Gastroesophageal sphincter (tissue), 4 donors: ENCODE measurements at regions not wholly inside any gene's neighbourhood (a gene's known extent, or its start where the extent isn't known, plus 50 kb on each side); places are given as distances from the start of the nearest gene placed in this dataset.

ENCODE experiments used
- ATAC-seq: fragments of 150-250 bp; one replicate; pipeline ENCODE4 v1.9.1; 2016; ENCODE audit warnings: mild to moderate bottlenecking, moderate library complexity
- H3K27ac ChIP-seq, 4 donors: fragments of 200-600 bp; sonication (generic) in 3 of 4; 1 replicate in 3 of 4; 2 replicates in 1 of 4; pipeline ENCODE4 v1.5.1; 2016 to 2019
- H3K27me3 ChIP-seq: fragments of 200-600 bp; sonication (generic); one replicate; pipeline ENCODE4 v1.5.1; 2019
- H3K36me3 ChIP-seq, 2 donors: fragments of 200-600 bp; sonication (generic); one replicate each; pipeline ENCODE4 v1.5.1; 2019; ENCODE audit warnings: control low read depth in 1 of 2
- H3K4me1 ChIP-seq, 3 donors: fragments of 200-600 bp; sonication (generic); 1 replicate in 2 of 3; 2 replicates in 1 of 3; pipeline ENCODE4 v1.5.1; 2016 to 2019; ENCODE audit warnings: control low read depth in 2 of 3
- H3K4me3 ChIP-seq, 2 donors: fragments of 200-600 bp; sonication (generic); one replicate each; pipeline ENCODE4 v1.5.1; 2019; ENCODE audit warnings: mild to moderate bottlenecking in 1 of 2, moderate library complexity in 1 of 2
- H3K9me3 ChIP-seq, 3 donors: fragments of 200-600 bp; sonication (generic); one replicate each; pipeline ENCODE4 v1.5.1; 2017 to 2019; ENCODE audit warnings: control low read depth in 2 of 3
- EP300 ChIP-seq: sonication (generic); formaldehyde crosslinking; IDR thresholded peaks from one replicate; pipeline ENCODE4 v1.6.1; 2017; ENCODE audit warnings: antibody characterized with exemption, mild to moderate bottlenecking
- POLR2A ChIP-seq, 2 donors: fragments of 450-650 bp; IDR thresholded peaks; one replicate each; pipeline ENCODE4 v1.6.1; 2017; ENCODE audit warnings: antibody characterized with exemption in 2 of 2, mild to moderate bottlenecking in 2 of 2, moderate library complexity in 1 of 2
- POLR2AphosphoS5 ChIP-seq: sonication (generic); formaldehyde crosslinking; IDR thresholded peaks from one replicate; pipeline ENCODE4 v1.6.1; 2017; ENCODE audit warnings: antibody characterized with exemption
- WGBS, 2 donors: methylation state at CpG; one replicate each; pipeline ENCODE4 v1.1.5; 2018; ENCODE audit warnings: low coverage in 1 of 2; 5-methylcytosine and 5-hydroxymethylcytosine counted together
- TF ChIP-seq, protein P1 (sequence below), 4 experiments: fragments of 200-600 bp in 2 of 4; fragments of 450-650 bp in 2 of 4; sonication (generic) in 1 of 4; IDR thresholded peaks; one replicate each; pipeline ENCODE4 v1.5.1; 2017 to 2019; ENCODE audit warnings: antibody characterized with exemption in 4 of 4, mild to moderate bottlenecking in 2 of 4, moderate library complexity in 2 of 4

DNA sequence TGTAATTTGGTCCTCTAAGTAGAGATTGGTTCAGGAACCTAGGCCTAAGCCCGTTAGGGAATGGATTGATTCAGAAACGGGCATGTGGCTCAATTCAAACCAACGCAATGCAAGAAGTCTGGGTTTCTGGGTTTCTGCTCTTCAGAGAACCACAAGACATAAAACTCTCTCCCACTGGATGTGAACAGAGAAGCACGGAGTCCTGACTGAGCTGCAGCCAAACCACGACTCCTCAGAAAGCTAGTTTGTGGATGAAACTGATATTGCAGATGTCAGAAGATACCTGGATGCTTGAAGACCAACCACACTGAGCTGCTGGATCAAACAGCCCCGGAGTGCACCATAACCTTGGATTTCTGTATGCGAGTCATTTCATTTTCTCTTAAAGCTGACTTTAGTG, 50.0 kb downstream of the SOD2 start:
- ATAC-seq, result no peak
- no peak overlapping the region for H3K4me3 ChIP-seq
- H3K27ac ChIP-seq, result no peak overlapping the region
- WGBS, 2 donors, result 88 to 90% methylated on average over 7 of the region's 7 CpGs
- no peaks in the 10 kb centered on the region for H3K4me1 ChIP-seq
- H3K36me3 ChIP-seq, result peaks cover 0 to 3% of the 10 kb centered on the region in 2 donors
- H3K27me3 ChIP-seq, result no peaks in the 10 kb centered on the region
- no peaks in the 10 kb centered on the region for H3K9me3 ChIP-seq
- TF ChIP-seq POLR2AphosphoS5 (no peak), POLR2A (IDR thresholded peaks at IDR 0.05) (no peak), EP300 (no peak)
- TF ChIP-seq, protein P1, sequence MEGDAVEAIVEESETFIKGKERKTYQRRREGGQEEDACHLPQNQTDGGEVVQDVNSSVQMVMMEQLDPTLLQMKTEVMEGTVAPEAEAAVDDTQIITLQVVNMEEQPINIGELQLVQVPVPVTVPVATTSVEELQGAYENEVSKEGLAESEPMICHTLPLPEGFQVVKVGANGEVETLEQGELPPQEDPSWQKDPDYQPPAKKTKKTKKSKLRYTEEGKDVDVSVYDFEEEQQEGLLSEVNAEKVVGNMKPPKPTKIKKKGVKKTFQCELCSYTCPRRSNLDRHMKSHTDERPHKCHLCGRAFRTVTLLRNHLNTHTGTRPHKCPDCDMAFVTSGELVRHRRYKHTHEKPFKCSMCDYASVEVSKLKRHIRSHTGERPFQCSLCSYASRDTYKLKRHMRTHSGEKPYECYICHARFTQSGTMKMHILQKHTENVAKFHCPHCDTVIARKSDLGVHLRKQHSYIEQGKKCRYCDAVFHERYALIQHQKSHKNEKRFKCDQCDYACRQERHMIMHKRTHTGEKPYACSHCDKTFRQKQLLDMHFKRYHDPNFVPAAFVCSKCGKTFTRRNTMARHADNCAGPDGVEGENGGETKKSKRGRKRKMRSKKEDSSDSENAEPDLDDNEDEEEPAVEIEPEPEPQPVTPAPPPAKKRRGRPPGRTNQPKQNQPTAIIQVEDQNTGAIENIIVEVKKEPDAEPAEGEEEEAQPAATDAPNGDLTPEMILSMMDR (IDR thresholded peaks at IDR 0.05), result no peak

DNA sequence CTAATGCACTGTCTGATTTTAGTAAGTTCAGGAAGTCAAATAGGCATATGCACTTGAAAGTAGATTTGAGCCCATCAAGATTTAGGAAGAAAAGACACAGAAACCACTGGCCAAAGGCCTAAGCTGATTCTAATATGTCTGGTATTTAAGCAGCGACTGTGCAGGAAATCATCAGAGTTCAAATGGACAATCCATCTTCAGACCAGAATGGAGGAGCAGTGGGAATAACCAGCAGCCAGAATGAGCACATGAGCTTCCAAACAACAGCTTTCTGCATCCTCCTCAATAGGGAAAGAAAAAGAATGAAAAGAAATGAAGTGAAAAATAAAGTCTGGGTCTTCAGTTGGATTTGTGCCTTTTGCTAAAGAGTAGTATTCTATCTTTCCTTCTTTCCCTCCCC, 50.6 kb downstream of the SOD2 start:
- TF ChIP-seq, protein P1 (IDR thresholded peaks at IDR 0.05), result no peak
- TF ChIP-seq EP300, result no peak
- no peak for TF ChIP-seq POLR2A (IDR thresholded peaks at IDR 0.05)
- no peak for TF ChIP-seq POLR2AphosphoS5
- Histone ChIP-seq H3K27ac (no peak overlapping the region), H3K4me3 (no peak overlapping the region), H3K27me3 (no peaks in the 10 kb centered on the region), H3K4me1 (no peaks in the 10 kb centered on the region), H3K36me3 (peaks cover 0 to 3% of the 10 kb centered on the region in 2 donors), H3K9me3 (no peaks in the 10 kb centered on the region)
- ATAC-seq, result no peak
- 41 to 50% methylated on average over 1 of the region's 1 CpG for WGBS, 2 donors

DNA sequence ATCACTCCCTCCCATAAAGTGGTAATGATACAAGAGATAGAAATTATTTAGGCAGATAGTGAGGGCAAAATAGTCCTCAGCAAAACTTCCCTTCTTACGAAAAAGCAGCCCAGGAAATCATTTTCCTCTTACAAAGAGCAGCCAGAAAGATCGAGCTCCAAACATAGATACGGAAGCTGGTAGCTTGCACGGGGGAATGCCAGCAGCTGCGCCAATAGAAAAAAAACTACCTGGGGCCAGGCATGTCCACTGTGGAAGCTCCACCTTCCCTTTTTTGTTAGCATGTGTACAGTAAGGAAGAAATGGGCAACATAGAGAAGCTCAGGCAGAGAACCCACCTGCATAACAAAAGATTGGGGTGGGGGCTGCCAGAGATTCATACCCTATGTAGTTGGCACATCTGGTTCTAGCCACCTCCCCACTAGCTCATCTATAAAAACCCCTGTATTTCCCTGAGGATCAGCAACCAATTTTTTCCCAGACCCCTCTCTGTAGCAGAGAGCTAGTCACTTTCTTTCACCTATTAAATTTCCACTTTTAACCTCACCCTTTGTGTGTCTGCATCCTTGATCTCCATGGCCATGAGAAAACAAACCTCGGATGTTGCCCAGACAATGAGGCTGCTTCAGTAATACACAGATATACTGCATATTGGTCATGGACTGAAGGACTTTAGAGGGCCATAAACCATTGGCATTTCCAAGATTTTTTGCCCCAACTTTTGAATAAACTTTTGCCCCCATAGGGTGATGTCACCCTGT, 52.1 kb downstream of the SOD2 start:
- Histone ChIP-seq H3K4me3 (no peak overlapping the region), H3K36me3 (peaks cover 0 to 3% of the 10 kb centered on the region in 2 donors), H3K9me3 (no peaks in the 10 kb centered on the region), H3K27me3 (no peaks in the 10 kb centered on the region), H3K4me1 (no peaks in the 10 kb centered on the region), H3K27ac (no peak overlapping the region)
- TF ChIP-seq EP300, result no peak
- TF ChIP-seq POLR2AphosphoS5, result no peak
- no peak for TF ChIP-seq POLR2A (IDR thresholded peaks at IDR 0.05)
- TF ChIP-seq, protein P1 (IDR thresholded peaks at IDR 0.05), result no peak
- no peak for ATAC-seq
- 80 to 85% methylated on average over 1 to 3 of the region's 6 CpGs for WGBS, 2 donors

DNA sequence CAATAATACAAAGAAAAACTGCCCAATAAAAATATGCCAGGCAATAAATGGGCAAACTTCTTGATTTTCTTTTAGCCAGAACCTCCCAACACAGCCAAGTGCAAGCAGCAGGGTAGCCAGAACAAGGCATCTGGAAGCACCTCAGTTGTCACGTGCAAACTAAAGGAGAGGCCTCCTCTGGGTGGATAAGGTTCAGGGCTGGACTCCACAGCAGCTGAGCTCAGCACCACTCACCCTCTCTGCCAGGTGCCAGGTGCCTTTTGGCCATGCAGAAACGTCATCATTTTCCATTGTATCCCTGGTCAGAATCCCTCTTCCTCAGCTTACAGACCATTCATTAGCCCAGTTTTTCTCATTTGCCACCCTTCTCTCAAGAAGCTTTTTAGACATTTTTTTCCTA, 52.7 kb downstream of the SOD2 start:
- 100% methylated on average over 1 of the region's 2 CpGs; no CpG with 5 or more reads in 1 of the 2 donors for WGBS, 2 donors
- Histone ChIP-seq H3K4me3 (no peak overlapping the region), H3K27ac (no peak overlapping the region), H3K27me3 (no peaks in the 10 kb centered on the region), H3K9me3 (no peaks in the 10 kb centered on the region), H3K36me3 (peaks cover 0 to 3% of the 10 kb centered on the region in 2 donors), H3K4me1 (no peaks in the 10 kb centered on the region)
- no peak for ATAC-seq
- TF ChIP-seq POLR2A (IDR thresholded peaks at IDR 0.05) (no peak), POLR2AphosphoS5 (no peak), EP300 (no peak)
- TF ChIP-seq, protein P1 (IDR thresholded peaks at IDR 0.05), result no peak

DNA sequence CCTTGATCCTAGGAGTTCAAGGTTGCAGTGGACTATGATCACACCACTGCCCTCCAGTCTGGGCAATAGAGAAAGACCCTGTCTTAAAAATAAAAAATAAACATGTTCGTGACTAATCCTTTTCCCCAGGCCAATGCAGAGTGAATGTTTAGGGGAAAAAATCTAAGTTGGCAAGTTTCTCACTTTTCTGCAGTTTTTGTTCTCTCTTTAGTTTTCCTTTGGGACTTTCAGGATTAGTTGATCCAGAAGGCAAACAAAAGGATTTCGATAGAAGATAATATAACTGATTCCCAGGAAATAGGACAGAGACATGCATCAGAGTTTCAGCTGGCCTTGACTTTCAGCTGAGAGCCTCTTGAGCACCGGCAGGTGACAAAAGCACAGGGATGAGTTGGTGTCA, 53.3 kb downstream of the SOD2 start:
- Histone ChIP-seq H3K9me3 (no peaks in the 10 kb centered on the region), H3K4me1 (no peaks in the 10 kb centered on the region), H3K4me3 (no peak overlapping the region), H3K27me3 (no peaks in the 10 kb centered on the region), H3K36me3 (peaks cover 0 to 3% of the 10 kb centered on the region in 2 donors), H3K27ac (no peak overlapping the region)
- no peak for ATAC-seq
- no peak for TF ChIP-seq EP300
- TF ChIP-seq POLR2AphosphoS5, result no peak
- no peak for TF ChIP-seq POLR2A (IDR thresholded peaks at IDR 0.05)
- TF ChIP-seq, protein P1 (IDR thresholded peaks at IDR 0.05), result no peak
- 48 to 72% methylated on average over 3 of the region's 3 CpGs for WGBS, 2 donors
